Stimulated activated CD4-positive, alpha-beta T cell treated with anti-CD3 and anti-CD28 coated beads, Interleukin-12 subunit alpha, Interleukin-12 subunit beta, amount 100 ng/mL, for 4 hours (primary cell): ENCODE measurements at regions not wholly inside any gene's neighbourhood (a gene's known extent, or its start where the extent isn't known, plus 50 kb on each side); places are given as distances from the start of the nearest gene placed in this dataset.
A peak's percentile ranks its signal among the peaks of the same experiment; 100 is the strongest.

ENCODE experiments used
- DNase-seq: peaks from one replicate; pipeline ENCODE4 v3.0.0-alpha.2; 2020

DNA sequence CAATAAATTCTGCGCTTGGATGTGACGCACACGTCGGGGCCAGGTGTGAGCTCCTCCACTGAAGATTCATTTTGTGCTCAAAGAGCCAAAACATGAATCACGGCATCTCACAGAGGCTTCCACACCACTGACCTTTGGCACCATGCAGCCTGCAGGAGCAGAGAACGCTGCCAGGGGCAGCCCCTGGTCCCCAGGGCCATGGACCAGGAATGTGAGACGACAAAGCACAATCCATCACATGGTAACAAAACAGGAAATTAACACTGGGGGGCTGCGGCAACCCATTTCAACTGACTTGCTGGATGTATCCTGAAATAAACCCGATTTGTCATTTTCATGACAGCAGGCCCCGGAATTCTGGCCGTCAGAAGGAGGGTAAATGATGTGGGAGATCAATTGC, 167.5 kb upstream of the IGF1R start:
- no peak for DNase-seq

DNA sequence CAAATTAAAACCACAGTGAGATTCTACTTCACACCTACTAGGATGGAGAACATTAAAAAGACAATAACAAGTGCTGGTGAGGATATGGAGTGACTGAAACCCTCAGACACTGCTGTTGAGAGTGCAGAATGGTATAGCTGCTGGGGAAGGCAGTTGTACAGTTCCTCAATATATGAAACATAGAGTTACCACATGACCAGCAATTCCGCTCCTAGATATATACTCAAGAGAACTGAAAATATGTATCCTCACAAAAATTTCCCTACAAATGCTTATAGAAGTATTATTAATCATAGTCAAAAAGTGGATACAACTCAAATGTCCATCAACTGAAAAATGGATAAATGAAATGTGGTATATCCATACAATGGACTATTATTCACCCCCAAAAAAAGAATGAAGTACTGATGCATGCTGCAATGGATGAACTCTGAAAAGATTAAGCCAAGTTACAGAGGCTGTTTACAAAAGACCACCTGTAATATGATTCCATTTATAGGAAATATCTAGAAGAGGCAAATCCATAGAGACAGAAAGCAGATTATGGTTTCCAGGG, 164.7 kb upstream of the IGF1R start:
- no peak for DNase-seq

DNA sequence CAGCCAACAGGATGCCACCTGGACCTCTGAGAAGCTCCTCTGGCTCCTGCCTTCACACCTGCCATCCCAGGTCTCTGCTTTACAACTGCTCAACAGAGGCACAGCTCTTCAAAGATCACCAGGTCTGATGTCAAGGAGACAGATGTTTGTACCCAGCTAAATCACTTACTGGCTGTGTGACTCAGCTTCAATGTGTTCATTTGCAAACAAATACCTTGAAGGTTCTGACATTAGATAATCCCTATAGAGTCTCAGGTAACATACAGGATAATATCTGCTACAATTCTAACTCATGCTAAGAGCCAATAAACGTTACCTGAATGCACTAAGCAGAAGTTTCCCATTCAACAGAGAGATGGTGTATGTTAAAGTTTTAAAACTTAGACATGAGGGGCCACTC, 163.4 kb upstream of the IGF1R start:
- no peak for DNase-seq

DNA sequence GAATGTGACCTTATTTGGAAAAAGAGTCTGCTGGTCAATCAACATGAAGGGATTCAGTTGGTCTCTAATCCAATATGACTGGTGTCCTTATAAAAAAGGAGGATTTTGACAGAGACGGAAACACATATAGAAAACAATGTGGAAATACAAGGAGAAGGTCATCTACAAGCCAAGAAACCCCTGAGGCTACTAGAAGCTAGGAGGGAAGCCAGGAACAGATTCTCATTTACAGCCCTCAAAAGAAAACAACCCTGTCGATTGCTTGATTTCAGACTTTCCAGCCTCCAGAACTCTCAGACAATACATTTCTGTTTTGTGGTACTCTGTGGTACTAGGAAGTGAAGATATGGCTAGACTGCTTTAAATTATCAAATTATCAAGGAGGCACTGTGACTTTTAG, 162.9 kb upstream of the IGF1R start:
- DNase-seq = no peak

DNA sequence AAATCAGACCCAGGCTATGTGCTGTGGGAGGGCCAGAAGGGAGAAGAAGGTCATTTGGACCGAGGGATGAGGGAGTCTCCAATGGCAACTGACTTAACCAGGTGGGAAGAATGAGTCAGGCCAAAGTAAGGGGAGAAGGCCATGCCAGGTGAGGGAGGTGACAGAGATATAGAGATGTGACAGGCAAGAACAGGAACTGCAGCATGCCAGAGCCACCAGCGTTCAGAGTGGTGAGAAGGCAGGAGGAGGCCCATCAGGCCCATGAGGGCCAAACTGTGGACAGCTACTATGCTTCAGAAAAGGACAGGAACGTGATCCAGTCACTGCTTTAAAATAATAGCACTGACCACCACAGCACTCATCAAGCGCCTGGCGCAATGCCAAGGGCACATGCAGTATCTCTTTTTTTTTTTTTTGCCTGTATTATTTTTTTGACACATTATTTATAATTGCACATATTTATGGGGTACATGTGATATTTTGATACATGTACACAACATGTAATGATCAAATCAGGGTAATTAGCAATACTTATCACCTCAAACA, 154.3 kb upstream of the IGF1R start:
- no peak for DNase-seq

DNA sequence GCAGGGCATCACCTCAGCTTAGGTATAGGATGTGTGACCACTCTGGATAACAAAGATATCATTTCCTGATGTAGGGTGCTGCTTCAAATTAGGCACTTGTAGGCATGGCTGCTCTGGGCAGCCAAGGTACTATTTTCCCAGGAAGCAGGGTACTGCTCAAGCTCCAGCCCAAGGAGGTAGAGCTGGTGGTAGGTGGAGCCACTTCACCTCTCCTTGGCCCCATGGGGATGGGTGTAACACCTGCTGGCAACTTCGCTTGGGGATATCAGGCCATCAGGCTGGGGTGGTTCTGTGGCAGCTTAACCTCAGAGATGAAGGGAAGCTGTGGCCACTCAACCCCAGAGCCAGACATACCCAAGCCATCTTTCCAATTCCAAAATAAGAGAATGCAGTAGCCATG, 147.1 kb upstream of the IGF1R start:
- DNase-seq = no peak

DNA sequence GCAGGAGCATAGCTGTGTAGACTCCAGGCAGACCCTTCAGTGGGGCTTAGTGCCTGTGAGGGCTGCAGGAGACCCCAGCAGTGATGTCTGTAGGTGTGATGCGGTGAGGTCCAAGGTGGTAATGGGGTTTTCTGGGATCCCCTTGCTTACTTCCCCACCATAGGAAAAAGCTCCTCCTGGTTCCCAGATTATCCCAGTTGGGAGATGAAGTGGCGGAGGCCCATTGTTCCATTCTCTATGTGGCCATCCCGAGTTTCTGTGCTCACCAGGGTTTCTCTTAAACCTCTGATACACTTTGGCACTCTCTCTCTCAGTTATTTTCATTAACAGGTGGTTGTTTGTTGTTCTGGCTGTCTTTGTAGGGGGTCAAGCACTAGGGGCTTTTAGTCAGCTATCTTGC, 146.7 kb upstream of the IGF1R start:
- DNase-seq = no peak

DNA sequence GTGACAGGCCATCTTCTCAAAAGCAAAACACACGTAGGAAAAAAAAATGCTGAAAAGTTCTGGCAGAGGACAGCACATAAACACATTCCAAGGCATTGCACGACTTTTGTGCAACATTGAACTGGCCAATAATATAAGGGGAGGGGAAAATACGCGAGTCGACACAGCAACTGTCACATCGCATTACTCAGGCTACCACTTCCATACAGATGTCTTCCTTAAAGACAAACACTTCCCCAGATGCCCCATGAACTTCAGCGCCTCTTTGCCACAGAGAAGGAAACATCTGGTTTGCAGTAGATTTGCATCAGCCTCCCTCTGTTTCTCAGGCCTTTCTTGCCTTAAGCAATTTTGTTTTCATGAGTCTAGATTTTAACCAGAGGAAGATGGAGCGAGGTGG, 144.4 kb upstream of the IGF1R start:
- no peak for DNase-seq

DNA sequence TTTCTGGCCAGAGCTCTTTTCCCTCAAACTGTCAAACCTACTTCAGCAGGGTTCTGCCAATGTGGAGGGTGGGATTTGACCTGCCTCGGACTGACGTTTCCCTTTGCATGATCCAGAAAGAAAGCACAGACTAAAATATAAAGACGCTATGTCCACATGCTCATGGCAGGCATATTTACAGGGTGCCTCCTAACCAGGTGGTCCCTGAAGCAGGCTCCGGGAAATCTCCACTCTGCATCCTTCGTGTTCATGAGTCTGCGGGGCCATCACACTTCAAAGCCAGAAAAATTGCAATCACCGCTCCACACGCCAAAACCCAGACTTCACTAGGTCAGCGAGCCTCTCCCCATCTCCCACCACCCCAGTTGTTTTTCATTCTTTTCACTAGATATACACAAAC, 143.3 kb upstream of the IGF1R start:
- DNase-seq = no peak

DNA sequence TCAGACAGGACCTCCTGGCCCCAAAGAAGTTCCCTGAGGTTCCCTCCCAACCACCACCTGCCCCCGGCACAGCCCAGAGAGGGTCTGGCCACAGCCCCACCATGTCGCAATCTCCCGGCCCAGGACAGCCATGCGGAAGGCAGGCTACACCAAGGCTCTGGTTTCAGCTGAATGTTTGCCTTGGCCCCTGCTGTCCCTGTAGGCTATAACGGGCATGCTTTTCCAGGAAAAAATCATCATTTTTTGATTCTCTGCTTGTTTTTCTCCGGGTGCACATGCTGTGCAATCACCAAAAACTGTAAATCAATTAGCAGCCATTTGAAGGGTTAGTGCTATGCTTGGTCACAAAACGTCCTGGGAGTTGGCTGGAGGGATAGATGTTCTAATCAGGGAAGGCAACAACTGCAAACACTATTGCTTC, 142.7 kb upstream of the IGF1R start:
- DNase-seq = no peak

DNA sequence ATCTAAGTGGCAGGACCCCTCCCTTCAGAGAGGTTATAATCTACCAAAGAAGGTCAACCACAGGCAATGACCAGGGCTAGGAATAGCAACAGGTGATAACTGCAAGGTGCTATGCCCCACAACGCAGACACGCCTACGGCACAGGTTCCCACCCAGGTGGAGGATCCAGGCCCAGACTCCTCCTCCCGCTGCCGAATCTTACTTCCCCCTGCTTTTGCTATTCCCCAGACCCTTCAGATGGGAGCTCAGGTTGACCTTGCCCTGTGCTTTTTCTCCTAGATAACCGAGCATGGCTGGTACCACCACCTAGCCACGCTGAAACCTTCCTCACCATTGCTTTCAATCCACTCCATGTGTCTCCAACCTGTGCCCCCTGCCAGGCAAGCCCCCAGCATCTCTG, 142.2 kb upstream of the IGF1R start:
- no peak for DNase-seq

DNA sequence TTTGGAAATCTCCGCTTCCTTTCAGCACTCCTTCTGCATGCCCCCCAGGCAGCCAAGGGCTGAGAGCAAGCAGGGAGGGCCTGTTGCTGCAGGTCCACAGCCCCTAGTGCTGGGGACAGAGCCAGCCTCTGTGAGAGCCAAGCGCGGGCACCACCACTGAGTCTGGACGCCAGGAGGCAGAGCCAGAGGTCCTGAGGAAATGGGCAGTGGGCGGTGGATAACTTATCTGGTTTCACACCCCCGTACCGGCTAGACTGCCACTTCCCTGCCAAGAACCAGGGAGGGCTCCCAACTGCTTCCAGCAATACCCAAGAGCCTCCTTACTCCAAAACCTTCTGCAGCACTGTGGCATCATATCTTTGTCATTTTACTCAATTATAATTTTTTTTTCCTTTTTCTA, 141.6 kb upstream of the IGF1R start:
- no peak for DNase-seq

DNA sequence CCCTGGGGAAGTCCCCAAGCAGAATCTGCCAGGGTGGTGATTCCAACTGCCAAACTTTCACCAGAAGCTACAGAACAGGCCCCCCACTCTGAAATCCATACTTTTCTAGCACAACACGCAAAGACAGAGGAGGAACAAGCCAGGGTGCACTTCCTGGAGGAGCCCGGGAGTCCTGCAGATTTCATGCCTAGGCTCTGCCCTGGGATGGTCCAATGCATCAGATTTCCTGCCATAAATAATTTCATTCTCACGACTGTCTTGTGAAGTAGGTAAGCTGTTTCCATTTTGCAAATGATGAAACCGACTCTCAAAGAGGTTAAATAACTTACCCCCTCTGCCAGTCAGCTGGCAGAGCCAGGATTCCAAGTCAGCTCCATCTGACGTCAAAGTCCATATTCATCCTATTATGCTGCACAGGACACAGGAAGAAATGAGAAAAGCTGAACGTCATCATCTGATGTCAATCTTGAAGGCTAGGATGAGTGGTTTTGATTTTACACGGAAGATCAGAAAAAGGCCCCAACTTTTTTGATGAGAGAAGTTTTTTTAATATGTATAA, 134.8 kb upstream of the IGF1R start:
- no peak for DNase-seq

DNA sequence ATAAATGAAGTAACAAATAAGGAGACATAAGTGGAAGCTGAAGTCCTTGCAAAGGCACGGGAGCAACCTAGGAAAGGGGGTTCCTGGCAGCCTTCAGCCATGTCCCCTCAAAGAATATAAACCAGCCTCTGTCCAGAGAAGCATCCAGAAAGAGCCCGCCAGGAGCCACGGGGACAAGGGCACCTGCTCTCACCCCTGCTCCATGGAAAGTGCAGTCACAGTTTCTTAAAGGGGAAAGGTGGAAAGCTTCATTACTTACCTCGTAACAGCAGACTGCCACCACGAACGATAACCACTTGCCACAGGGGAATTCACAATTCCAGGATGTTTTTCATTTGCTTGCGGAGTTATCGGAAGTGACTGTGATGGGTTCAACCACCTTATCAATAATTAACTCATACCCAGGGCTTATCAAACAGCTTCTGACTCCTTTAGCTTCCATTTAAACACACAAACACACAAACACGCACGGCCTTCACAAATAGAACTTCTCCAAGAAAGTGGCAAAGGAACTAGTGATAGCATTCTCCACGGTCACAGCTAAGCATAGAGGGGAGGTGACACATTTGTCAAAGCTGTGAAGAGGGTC, 134.2 kb upstream of the IGF1R start:
- DNase-seq = no peak

DNA sequence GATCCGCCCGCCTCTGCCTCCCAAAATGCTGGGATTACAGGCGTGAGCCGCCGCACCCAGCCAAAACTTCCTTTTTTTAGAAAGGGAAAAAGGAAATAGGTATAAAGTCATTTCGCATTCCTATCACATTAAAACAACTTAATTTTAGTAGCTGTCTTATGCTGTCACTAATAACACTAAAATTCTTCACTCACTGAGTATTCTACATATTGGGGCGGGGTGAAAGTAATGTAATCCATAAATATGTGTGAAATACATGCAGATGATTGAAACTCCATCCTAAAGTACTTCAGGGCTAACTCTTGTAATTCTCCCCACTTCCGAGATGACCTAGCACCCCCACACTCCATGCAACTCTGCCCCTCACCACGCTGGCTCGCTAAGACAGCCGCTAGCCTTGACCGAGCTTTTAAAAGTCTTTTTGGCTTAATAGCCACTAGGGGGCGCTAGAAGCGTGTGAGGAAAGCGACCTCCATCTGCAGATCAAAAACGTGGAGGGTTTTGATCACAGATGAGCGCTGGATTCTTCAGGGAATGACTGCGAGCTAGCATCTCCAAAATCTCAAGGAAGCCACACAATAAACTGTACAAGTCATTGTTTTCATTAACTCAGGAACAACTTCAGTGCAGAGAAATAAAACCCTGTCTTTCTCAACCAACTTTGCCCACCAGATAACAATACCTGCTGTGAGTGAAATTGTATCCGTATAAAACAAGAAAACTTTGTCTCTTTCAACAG, 129.3 kb upstream of the IGF1R start:
- DNase-seq = peak; percentile 25

DNA sequence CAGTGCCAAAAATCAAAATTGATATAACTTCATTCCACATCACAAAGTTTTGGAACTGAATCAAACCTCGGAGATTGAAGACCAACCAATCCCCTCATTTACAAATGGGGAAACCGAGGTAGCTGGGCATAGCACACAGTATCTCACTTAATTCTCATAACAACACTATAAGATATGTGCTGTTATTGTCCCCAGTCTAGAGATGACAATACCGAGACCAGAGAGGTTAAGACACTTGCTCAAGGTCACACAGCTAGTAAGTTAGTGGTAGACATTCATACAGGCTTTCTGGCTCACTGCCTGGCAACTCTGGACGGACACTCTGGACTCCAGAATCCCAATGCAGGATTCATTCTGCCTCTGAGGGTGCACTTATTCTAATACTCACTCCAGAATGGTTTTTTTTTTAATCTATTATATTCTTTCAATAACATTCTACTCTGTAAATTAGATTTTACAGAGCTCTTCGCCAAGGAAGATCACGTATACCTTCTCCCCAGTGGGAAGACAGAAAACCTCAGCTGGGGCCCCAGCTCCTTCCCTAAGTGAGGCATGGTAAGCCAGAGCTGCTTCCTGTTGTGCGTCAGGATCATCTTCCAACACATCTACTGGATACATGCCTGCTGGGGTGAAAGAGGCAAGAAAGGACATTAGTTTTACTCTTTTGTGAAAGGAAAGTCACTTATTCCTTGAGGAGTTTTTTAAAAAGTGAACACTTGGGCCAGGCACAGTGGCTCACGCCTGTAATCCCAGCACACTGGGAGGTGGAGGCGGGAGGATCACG, 128.4 kb upstream of the IGF1R start:
- no peak for DNase-seq

DNA sequence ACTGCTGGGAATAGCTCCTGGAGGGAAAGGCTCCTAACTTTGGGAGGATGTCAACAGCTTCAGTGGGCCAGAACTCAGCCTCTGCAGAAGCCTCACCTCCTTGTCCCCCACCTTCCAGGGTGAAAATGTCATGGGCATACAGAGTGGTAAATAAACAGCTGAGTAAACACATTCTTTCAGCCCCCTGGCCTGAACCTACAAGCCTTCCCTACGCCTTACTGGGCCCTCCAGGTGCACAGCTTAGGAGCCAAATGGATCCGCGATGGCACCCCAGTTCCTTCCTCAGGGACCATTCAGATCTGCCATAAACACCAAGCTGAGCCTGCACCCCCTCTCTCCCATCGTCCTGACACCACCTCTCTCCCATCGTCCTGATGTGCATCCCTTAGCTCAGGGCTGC, 126.2 kb upstream of the IGF1R start:
- no peak for DNase-seq

DNA sequence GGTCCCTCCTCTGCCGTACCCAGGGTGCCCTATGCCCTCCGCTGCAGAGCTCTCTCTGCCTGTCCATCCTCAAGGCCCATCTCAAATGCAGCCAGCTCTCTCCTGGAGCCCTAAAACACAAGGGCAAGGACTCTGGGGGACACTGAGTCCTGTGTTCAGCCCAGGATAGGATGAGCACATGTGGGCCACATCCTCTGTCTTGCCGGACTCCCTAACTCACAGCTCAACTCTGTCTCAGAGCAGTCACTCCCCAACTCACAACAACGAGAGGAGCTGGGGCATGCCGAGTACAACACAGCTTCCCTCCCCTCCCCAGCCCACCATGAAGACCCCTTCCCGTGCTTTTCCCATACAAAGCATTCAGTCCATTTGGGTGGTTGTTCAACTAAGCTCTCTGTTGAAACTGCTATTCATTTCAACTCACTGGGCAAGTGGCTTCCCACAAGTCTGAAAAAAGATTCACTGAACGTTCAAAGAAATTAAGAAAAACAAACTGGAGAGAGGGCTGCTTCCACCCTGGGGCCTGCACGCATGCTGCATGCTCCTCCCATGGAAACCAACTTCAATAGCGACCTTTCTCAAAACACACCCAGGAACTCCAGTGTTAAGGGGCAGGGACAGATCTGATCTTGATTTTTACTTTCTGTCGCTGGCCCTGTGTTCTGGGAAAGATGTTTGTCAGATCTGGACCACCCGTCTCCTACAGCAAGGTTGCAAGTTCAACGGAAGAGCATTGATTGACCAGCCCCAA, 124.3 kb upstream of the IGF1R start:
- DNase-seq = no peak

DNA sequence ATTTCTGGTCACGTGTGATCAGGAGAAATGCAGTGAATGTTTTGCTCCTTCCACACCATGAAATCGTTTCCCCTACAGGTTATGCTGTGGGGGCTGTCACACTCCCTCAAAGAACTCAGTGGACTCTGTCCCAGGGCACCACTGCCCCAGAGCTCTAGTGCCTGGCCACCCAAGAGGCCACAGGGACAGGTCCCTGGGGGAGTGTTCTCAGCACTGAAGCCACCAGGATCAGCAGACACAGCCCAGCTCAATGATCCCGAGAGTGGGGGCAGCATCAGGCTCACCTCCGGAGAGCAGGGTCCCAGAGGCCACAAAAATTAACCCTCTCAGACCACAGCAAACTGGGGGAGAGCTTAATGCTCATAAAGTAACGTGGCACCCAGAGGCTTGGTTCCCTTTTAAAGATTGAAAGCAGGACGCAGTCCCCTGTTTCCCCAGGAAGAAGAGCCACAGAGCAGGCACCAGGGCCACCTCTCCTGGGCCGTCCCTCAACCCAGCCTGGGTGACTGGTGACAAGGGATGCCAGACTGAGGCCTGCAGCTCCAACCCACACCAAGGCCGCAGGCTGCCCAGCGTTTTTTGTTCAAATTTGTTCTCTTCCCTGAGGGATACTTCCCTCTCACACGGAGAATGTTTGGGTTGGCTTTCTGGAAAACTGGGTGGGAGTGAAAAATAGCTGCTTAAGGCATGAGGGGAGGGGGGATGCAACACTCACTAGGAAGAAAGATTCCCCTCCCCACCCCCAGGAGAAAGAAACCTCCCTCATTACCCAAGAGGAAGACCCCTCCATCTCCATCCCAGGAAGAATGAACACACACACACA, 123.3 kb upstream of the IGF1R start:
- no peak for DNase-seq

DNA sequence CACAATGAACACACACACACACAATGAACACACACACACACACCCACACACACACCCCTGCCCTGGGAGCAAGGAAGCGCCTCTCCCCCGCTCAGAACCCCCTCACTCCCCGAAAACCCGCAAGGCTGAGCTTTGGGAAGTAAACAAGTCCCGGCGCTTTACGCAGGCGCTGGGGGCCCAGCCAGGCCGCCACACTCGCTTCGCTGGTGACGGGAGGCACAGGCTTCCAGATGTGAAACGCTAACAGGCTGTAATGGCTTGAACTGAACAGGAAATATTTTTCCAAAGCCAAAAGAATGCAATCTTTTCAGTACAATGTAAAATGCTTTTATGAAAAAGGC, 122.7 kb upstream of the IGF1R start:
- no peak for DNase-seq

DNA sequence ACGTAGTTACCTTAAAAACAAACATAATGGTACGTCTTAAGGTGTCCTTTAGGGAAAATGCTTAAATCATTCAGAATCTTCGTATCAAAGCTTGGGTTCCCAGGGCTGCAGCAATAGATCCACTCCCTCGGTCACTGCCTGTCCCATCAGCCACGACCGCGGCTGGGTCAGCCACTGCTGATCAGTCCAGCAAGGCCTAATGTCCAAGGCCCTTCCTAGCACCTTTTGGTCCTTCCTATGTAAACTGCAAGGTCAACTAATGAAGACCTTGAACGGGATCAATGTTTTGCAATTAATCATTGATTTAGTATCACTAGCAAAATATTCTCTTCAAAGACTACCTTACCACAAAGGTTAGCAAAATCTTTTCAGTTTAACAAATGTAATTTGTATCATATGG, 122.2 kb upstream of the IGF1R start:
- DNase-seq = no peak
